Neural crest cell (in vitro differentiated cells): ENCODE measurements at regions not wholly inside any gene's neighbourhood (a gene's known extent, or its start where the extent isn't known, plus 50 kb on each side); places are given as distances from the start of the nearest gene placed in this dataset.

Source experiments
- DNase-seq: peaks from one replicate; pipeline ENCODE4 v3.0.0; 2021; ENCODE audit warnings: low read depth, mixed read lengths, low spot score
- H3K27ac Mint-ChIP-seq: one replicate; pipeline ENCODE4 v1.8.0; 2021; ENCODE audit warnings: mild to moderate bottlenecking, mixed read lengths; ENCODE audit not compliant: unreplicated experiment
- H3K27me3 Mint-ChIP-seq: 2 replicates; pipeline ENCODE4 v1.8.0; 2021; ENCODE audit warnings: low read depth, mild to moderate bottlenecking, mixed read lengths
- H3K36me3 Mint-ChIP-seq: 2 replicates; pipeline ENCODE4 v1.8.0; 2021; ENCODE audit warnings: low read depth, mild to moderate bottlenecking, mixed read lengths
- H3K4me1 Mint-ChIP-seq: 2 replicates; pipeline ENCODE4 v1.8.0; 2021; ENCODE audit warnings: mixed read lengths
- H3K4me3 Mint-ChIP-seq: one replicate; pipeline ENCODE4 v1.8.0; 2021; ENCODE audit warnings: mild to moderate bottlenecking, mixed read lengths
- H3K9me3 Mint-ChIP-seq: 2 replicates; pipeline ENCODE4 v1.8.0; 2021; ENCODE audit warnings: mixed read lengths
- CTCF ChIP-seq: fragments of 200-600 bp; sonication (generic); conservative IDR thresholded peaks from 2 replicates; pipeline ENCODE4 v1.5.0; 2021; ENCODE audit warnings: antibody characterized with exemption, mild to moderate bottlenecking

GRCh38 chr13:38166116-38166515 lies 183.5 kb upstream of the UFM1 start:
- no peak overlapping the region for H3K27ac Mint-ChIP-seq
- H3K9me3 Mint-ChIP-seq = no peaks in the 10 kb centered on the region
- H3K4me1 Mint-ChIP-seq = no peaks in the 10 kb centered on the region
- H3K27me3 Mint-ChIP-seq = no peaks in the 10 kb centered on the region
- no peak for TF ChIP-seq CTCF
- H3K36me3 Mint-ChIP-seq = no peaks in the 10 kb centered on the region
- no peak for DNase-seq
- H3K4me3 Mint-ChIP-seq = no peak overlapping the region

GRCh38 chr13:38160131-38160530 lies 189.5 kb upstream of the UFM1 start:
- Mint-ChIP-seq H3K27me3 (no peaks in the 10 kb centered on the region), H3K36me3 (no peaks in the 10 kb centered on the region), H3K4me1 (no peaks in the 10 kb centered on the region), H3K27ac (no peak overlapping the region), H3K9me3 (no peaks in the 10 kb centered on the region), H3K4me3 (no peak overlapping the region)
- TF ChIP-seq CTCF = no peak
- no peak for DNase-seq

DNA sequence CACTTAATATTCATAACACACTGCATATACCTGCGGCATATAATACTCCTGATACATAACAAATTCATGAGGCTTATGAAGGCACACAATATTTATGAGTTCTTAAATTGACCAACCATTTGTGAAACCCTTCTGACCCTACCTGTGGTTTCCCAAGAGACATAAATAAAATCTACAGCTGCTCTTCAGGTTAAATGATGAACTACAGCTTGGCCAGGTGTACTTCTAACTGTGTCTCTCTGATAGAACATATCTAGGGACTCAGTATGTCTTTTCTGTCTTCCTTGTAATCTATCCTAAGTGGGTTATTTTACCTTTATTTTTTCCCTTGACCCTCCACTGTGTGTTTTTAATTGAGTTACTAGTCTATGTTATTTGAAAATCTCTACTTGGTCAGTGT lies 189.9 kb upstream of the UFM1 start:
- no peak for TF ChIP-seq CTCF
- Mint-ChIP-seq H3K4me3 (no peak overlapping the region), H3K4me1 (no peaks in the 10 kb centered on the region), H3K27me3 (no peaks in the 10 kb centered on the region), H3K9me3 (no peaks in the 10 kb centered on the region), H3K36me3 (no peaks in the 10 kb centered on the region), H3K27ac (no peak overlapping the region)
- DNase-seq = no peak

GRCh38 chr13:38147050-38147449 lies 202.6 kb upstream of the UFM1 start:
- H3K27ac Mint-ChIP-seq = no peak overlapping the region
- no peaks in the 10 kb centered on the region for H3K9me3 Mint-ChIP-seq
- DNase-seq = no peak
- no peak overlapping the region for H3K4me3 Mint-ChIP-seq
- H3K4me1 Mint-ChIP-seq = no peaks in the 10 kb centered on the region
- no peaks in the 10 kb centered on the region for H3K27me3 Mint-ChIP-seq
- no peaks in the 10 kb centered on the region for H3K36me3 Mint-ChIP-seq
- TF ChIP-seq CTCF = no peak

- DNase-seq = no peak
- Mint-ChIP-seq H3K9me3 (no peaks in the 10 kb centered on the region), H3K4me1 (no peaks in the 10 kb centered on the region), H3K36me3 (no peaks in the 10 kb centered on the region), H3K27ac (no peak overlapping the region), H3K4me3 (no peak overlapping the region), H3K27me3 (no peaks in the 10 kb centered on the region)
- TF ChIP-seq CTCF = no peak
These were observed 207.9 kb upstream of the UFM1 start for GRCh38 chr13:38141792-38142191.

- Mint-ChIP-seq H3K4me3 (no peak overlapping the region), H3K36me3 (no peaks in the 10 kb centered on the region), H3K27me3 (no peaks in the 10 kb centered on the region), H3K4me1 (no peaks in the 10 kb centered on the region), H3K9me3 (no peaks in the 10 kb centered on the region), H3K27ac (no peak overlapping the region)
- DNase-seq = no peak
- TF ChIP-seq CTCF = no peak
These were observed 214.1 kb upstream of the UFM1 start for GRCh38 chr13:38135592-38135991.
